Caco-2 (cell line): ENCODE measurements at regions not wholly inside any gene's neighbourhood (a gene's known extent, or its start where the extent isn't known, plus 50 kb on each side); places are given as distances from the start of the nearest gene placed in this dataset.

ENCODE experiments used
- BruUV-seq: library from RNA; stranded (reverse); fragments of 400-500 nt; replicated peaks from 2 replicates; lab custom pipeline; 2021; lab: Mats Ljungman, UMichigan
- CTCF ChIA-PET: fragments of 300-600 bp; sonication (Branson Sonifier 250); formaldehyde crosslinking; loops from one replicate; lab custom pipeline; 2022; ENCODE audit warnings: antibody characterized with exemption; lab: Charles Lee
- POLR2A ChIA-PET: fragments of 300-600 bp; sonication (Branson Sonifier 250); formaldehyde crosslinking; loops from one replicate; lab custom pipeline; 2022; ENCODE audit warnings: antibody characterized with exemption; lab: Charles Lee
- DNase-seq, 2 experiments: peaks; one replicate each; pipeline versions ENCODE4 v3.0.0 to v3.0.0-alpha.2; 2020 to 2022
- H3K27me3 ChIP-seq: replicated peaks from 2 replicates; pipeline ENCODE4 v1.6.0; 2011; ENCODE audit warnings: low read length; ENCODE audit not compliant: control insufficient read depth, insufficient read depth
- H3K36me3 ChIP-seq: 2 replicates; pipeline ENCODE4 v1.5.1; 2011; ENCODE audit warnings: low read length; ENCODE audit not compliant: control insufficient read depth, insufficient read depth
- H3K4me1 ChIP-seq: fragments of 250-450 bp; sonication (Bioruptor Pico); 2 replicates; pipeline ENCODE4 v1.5.1; 2020; ENCODE audit warnings: mild to moderate bottlenecking
- H3K4me3 ChIP-seq: 2 replicates; pipeline ENCODE4 v1.5.1; 2011; ENCODE audit warnings: low read depth, mild to moderate bottlenecking, control low read depth, low read length
- H3K9me3 ChIP-seq: fragments of 250-450 bp; sonication (Bioruptor Pico); 2 replicates; pipeline ENCODE4 v1.5.1; 2020; ENCODE audit warnings: mild to moderate bottlenecking, moderate library complexity
- H3K27ac Mint-ChIP-seq: one replicate; pipeline ENCODE4 v1.8.0; 2022; ENCODE audit warnings: mixed read lengths; ENCODE audit not compliant: unreplicated experiment
- H3K27me3 Mint-ChIP-seq: one replicate; pipeline ENCODE4 v1.8.0; 2022; ENCODE audit warnings: mixed read lengths; ENCODE audit not compliant: insufficient read depth, unreplicated experiment
- H3K36me3 Mint-ChIP-seq: one replicate; pipeline ENCODE4 v1.8.0; 2022; ENCODE audit warnings: mild to moderate bottlenecking, mixed read lengths; ENCODE audit not compliant: insufficient read depth, unreplicated experiment
- H3K4me1 Mint-ChIP-seq: one replicate; pipeline ENCODE4 v1.8.0; 2022; ENCODE audit warnings: low read depth, mixed read lengths; ENCODE audit not compliant: unreplicated experiment
- H3K4me3 Mint-ChIP-seq: one replicate; pipeline ENCODE4 v1.8.0; 2022; ENCODE audit warnings: mild to moderate bottlenecking, moderate library complexity, mixed read lengths; ENCODE audit not compliant: unreplicated experiment
- H3K9me3 Mint-ChIP-seq: one replicate; pipeline ENCODE4 v1.8.0; 2022; ENCODE audit warnings: mixed read lengths; ENCODE audit not compliant: unreplicated experiment
- CTCF ChIP-seq, 2 experiments: fragments of 200-600 bp in 1 of 2; IDR thresholded peaks; 1 replicate in 1 of 2; 2 replicates in 1 of 2; pipeline versions ENCODE4 v1.5.1 to v1.8.0; 2011 to 2022; ENCODE audit warnings: antibody characterized with exemption in 1 of 2, control low read depth in 1 of 2, inconsistent platforms in 1 of 2, low read depth in 1 of 2, low read length in 1 of 2, mild to moderate bottlenecking in 1 of 2, moderate library complexity in 1 of 2; ENCODE audit not compliant: insufficient read depth in 1 of 2, severe bottlenecking in 1 of 2, unreplicated experiment in 1 of 2
- intact Hi-C: fragments of 100-400 bp; cut with micrococcal nuclease; formaldehyde crosslinking; loops from one replicate; pipeline ENCODE4 v1.10.0; 2022; ENCODE audit not compliant: unreplicated experiment

- Mint-ChIP-seq H3K4me3 (no peak overlapping the region), H3K27ac (no peak overlapping the region), H3K36me3 (no peaks in the 10 kb centered on the region), H3K4me1 (no peaks in the 10 kb centered on the region), H3K27me3 (no peaks in the 10 kb centered on the region), H3K9me3 (no peaks in the 10 kb centered on the region)
- Histone ChIP-seq H3K36me3 (no peaks in the 10 kb centered on the region), H3K4me3 (no peak overlapping the region), H3K4me1 (no peaks in the 10 kb centered on the region), H3K9me3 (no peaks in the 10 kb centered on the region), H3K27me3 (no peaks in the 10 kb centered on the region)
- BruUV-seq: no TSS peak
- POLR2A ChIA-PET: no interaction called here
- CTCF ChIA-PET: no interaction called here
- intact Hi-C loops: no loop called here
- no peak for TF ChIP-seq CTCF (IDR thresholded peaks at IDR 0.05; ENCODE audit: insufficient read depth in 1 of 2, low read depth in 1 of 2, low read length in 1 of 2, severe bottlenecking in 1 of 2, unreplicated experiment in 1 of 2)
- DNase-seq: no peak
Measured at GRCh38 chr3:157926822-157927221, 179.4 kb downstream of the SHOX2 start.

GRCh38 chr3:157922614-157923013 is 183.6 kb downstream of the SHOX2 start:
- CTCF ChIA-PET: no interaction called here

GRCh38 chr3:157921811-157922210 is 184.4 kb downstream of the SHOX2 start:
- Mint-ChIP-seq H3K27me3 (no peaks in the 10 kb centered on the region), H3K9me3 (no peaks in the 10 kb centered on the region), H3K36me3 (no peaks in the 10 kb centered on the region), H3K4me1 (no peaks in the 10 kb centered on the region), H3K4me3 (no peak overlapping the region), H3K27ac (no peak overlapping the region)
- no TSS peak for BruUV-seq
- no peaks in the 10 kb centered on the region for H3K9me3 ChIP-seq
- no peak overlapping the region for H3K4me3 ChIP-seq
- no peaks in the 10 kb centered on the region for H3K27me3 ChIP-seq
- intact Hi-C loops: no loop called here
- ChIA-PET POLR2A (no interaction called here), CTCF (no interaction called here)
- TF ChIP-seq CTCF (IDR thresholded peaks at IDR 0.05; ENCODE audit: insufficient read depth in 1 of 2, low read depth in 1 of 2, low read length in 1 of 2, severe bottlenecking in 1 of 2, unreplicated experiment in 1 of 2): no peak
- no peak for DNase-seq
- H3K4me1 ChIP-seq: no peaks in the 10 kb centered on the region
- H3K36me3 ChIP-seq: no peaks in the 10 kb centered on the region

More at GRCh38 chr3:157922614-157923013, 183.6 kb downstream of the SHOX2 start:
- Mint-ChIP-seq H3K36me3 (no peaks in the 10 kb centered on the region), H3K4me3 (no peak overlapping the region), H3K4me1 (no peaks in the 10 kb centered on the region), H3K9me3 (no peaks in the 10 kb centered on the region), H3K27ac (no peak overlapping the region), H3K27me3 (no peaks in the 10 kb centered on the region)
- no peak for DNase-seq
- intact Hi-C loops: no loop called here
- POLR2A ChIA-PET: no interaction called here
- no TSS peak for BruUV-seq
- Histone ChIP-seq H3K4me3 (no peak overlapping the region), H3K27me3 (no peaks in the 10 kb centered on the region), H3K36me3 (no peaks in the 10 kb centered on the region), H3K4me1 (no peaks in the 10 kb centered on the region), H3K9me3 (no peaks in the 10 kb centered on the region)
- TF ChIP-seq CTCF (IDR thresholded peaks at IDR 0.05; ENCODE audit: insufficient read depth in 1 of 2, low read depth in 1 of 2, low read length in 1 of 2, severe bottlenecking in 1 of 2, unreplicated experiment in 1 of 2): no peak
